GM23248 (cell line): ENCODE measurements at regions not wholly inside any gene's neighbourhood (a gene's known extent, or its start where the extent isn't known, plus 50 kb on each side); places are given as distances from the start of the nearest gene placed in this dataset.

Source experiments
- DNase-seq: peaks from one replicate; pipeline ENCODE4 v3.0.0-alpha.2; 2015
- H2AFZ ChIP-seq: fragments of 200-600 bp; sonication (generic); 2 replicates; pipeline ENCODE4 v1.6.1; 2016; ENCODE audit warnings: antibody characterized with exemption
- H3F3A ChIP-seq: fragments of 200-600 bp; sonication (generic); 2 replicates; pipeline ENCODE4 v1.6.1; 2016; ENCODE audit warnings: mild to moderate bottlenecking, antibody characterized with exemption, mixed run types; ENCODE audit not compliant: insufficient read depth
- H3K27ac ChIP-seq: fragments of 200-600 bp; sonication (generic); 2 replicates; pipeline ENCODE4 v1.5.1; 2016; ENCODE audit warnings: mild to moderate bottlenecking
- H3K27me3 ChIP-seq: fragments of 200-600 bp; sonication (generic); replicated peaks from 2 replicates; pipeline ENCODE4 v1.6.1; 2016; ENCODE audit warnings: mild to moderate bottlenecking; ENCODE audit not compliant: insufficient read depth
- H3K36me3 ChIP-seq: fragments of 200-600 bp; sonication (generic); 2 replicates; pipeline ENCODE4 v1.6.1; 2016; ENCODE audit warnings: low read depth, mild to moderate bottlenecking
- H3K4me1 ChIP-seq: fragments of 200-600 bp; sonication (generic); 2 replicates; pipeline ENCODE4 v1.6.1; 2016; ENCODE audit warnings: mild to moderate bottlenecking; ENCODE audit not compliant: insufficient read depth
- H3K4me2 ChIP-seq: fragments of 200-600 bp; sonication (generic); one replicate; pipeline ENCODE4 v1.6.1; 2016; ENCODE audit warnings: mild to moderate bottlenecking; ENCODE audit not compliant: unreplicated experiment
- H3K4me3 ChIP-seq: fragments of 200-600 bp; sonication (generic); 2 replicates; pipeline ENCODE4 v1.5.1; 2016; ENCODE audit warnings: mild to moderate bottlenecking
- H3K79me2 ChIP-seq: fragments of 200-600 bp; sonication (generic); 2 replicates; pipeline ENCODE4 v1.6.1; 2016; ENCODE audit warnings: mild to moderate bottlenecking; ENCODE audit not compliant: insufficient read depth
- H3K9ac ChIP-seq: fragments of 200-600 bp; sonication (generic); 2 replicates; pipeline ENCODE4 v1.6.1; 2016; ENCODE audit warnings: mild to moderate bottlenecking
- H3K9me2 ChIP-seq: fragments of 200-600 bp; sonication (generic); 2 replicates; pipeline ENCODE4 v1.6.1; 2016; ENCODE audit warnings: mixed run types, mild to moderate bottlenecking, moderate library complexity; ENCODE audit not compliant: insufficient read depth
- H3K9me3 ChIP-seq: fragments of 200-600 bp; sonication (generic); one replicate; pipeline ENCODE4 v1.6.1; 2017; ENCODE audit warnings: low read depth
- H4K20me1 ChIP-seq: fragments of 200-600 bp; sonication (generic); 2 replicates; pipeline ENCODE4 v1.6.0; 2016; ENCODE audit not compliant: insufficient read depth
- EZH2 ChIP-seq: fragments of 200-600 bp; sonication (generic); IDR thresholded peaks from 2 replicates; pipeline ENCODE4 v1.6.1; 2018; ENCODE audit warnings: antibody characterized with exemption, mild to moderate bottlenecking; ENCODE audit not compliant: insufficient read depth, poor library complexity, severe bottlenecking
- EZH2phosphoT487 ChIP-seq: fragments of 200-600 bp; sonication (generic); IDR thresholded peaks from 2 replicates; pipeline ENCODE4 v1.6.1; 2018; ENCODE audit warnings: antibody characterized with exemption, moderate library complexity, mild to moderate bottlenecking, low read depth; ENCODE audit not compliant: insufficient read depth
- WGBS, 2 experiments: methylation state at CpG; one replicate each; pipeline ENCODE4 v1.1.6; 2015 to 2017; ENCODE audit warnings: low lambda C conversion rate in 2 of 2, low coverage in 1 of 2; ENCODE audit errors: missing lambda C conversion rate in 2 of 2; 5-methylcytosine and 5-hydroxymethylcytosine counted together
- in situ Hi-C: fragments of 300-500 bp; cut with MboI; formaldehyde crosslinking; loops from 2 replicates; pipeline ENCODE4 v1.15.0; 2020

- in situ Hi-C loops: no loop called here
- TF ChIP-seq EZH2phosphoT487: no peak
- TF ChIP-seq EZH2: no peak
- no peaks in the 10 kb centered on the region; the same call in 1 of the 2 replicates for H3K27me3 ChIP-seq
- no peak overlapping the region for H3K9ac ChIP-seq
- no peaks in the 10 kb centered on the region for H3K36me3 ChIP-seq
- no peaks in the 10 kb centered on the region for H3K9me3 ChIP-seq
- H3K4me1 ChIP-seq: no peaks in the 10 kb centered on the region
- H3K9me2 ChIP-seq: no peaks in the 10 kb centered on the region
- H2AFZ ChIP-seq: no peak overlapping the region
- no peaks in the 10 kb centered on the region for H3F3A ChIP-seq
- H3K79me2 ChIP-seq: no peaks in the 10 kb centered on the region
- no peaks in the 10 kb centered on the region for H4K20me1 ChIP-seq
- no peak overlapping the region for H3K4me2 ChIP-seq
- 57 to 75% methylated on average over 1 of the region's 1 CpG for WGBS, 2 experiments
- no peak for DNase-seq
- H3K4me3 ChIP-seq: no peak overlapping the region
- no peak overlapping the region for H3K27ac ChIP-seq
These were observed 228.9 kb upstream of the RPL38 start for GRCh38 chr17:73974536-73974935.

GRCh38 chr17:73976147-73976546 lies 227.3 kb upstream of the RPL38 start:
- Histone ChIP-seq H3K27me3 (no peaks in the 10 kb centered on the region; the same call in 1 of the 2 replicates), H3K4me2 (no peak overlapping the region), H3F3A (no peaks in the 10 kb centered on the region), H3K9me2 (no peaks in the 10 kb centered on the region), H3K4me1 (no peaks in the 10 kb centered on the region), H3K79me2 (no peaks in the 10 kb centered on the region), H3K9me3 (no peaks in the 10 kb centered on the region), H3K36me3 (no peaks in the 10 kb centered on the region), H3K9ac (no peak overlapping the region), H3K27ac (no peak overlapping the region), H3K4me3 (no peak overlapping the region), H2AFZ (no peak overlapping the region), H4K20me1 (no peaks in the 10 kb centered on the region)
- no peak for DNase-seq
- 64 to 75% methylated on average over 1 of the region's 1 CpG for WGBS, 2 experiments
- in situ Hi-C loops: no loop called here
- TF ChIP-seq EZH2phosphoT487 (no peak), EZH2 (no peak)

GRCh38 chr17:73976676-73977521 lies 226.6 kb upstream of the RPL38 start:
- Histone ChIP-seq H3K4me1 (no peaks in the 10 kb centered on the region), H3K79me2 (no peaks in the 10 kb centered on the region), H3K4me2 (no peak overlapping the region), H3K9ac (no peak overlapping the region), H3K9me2 (no peaks in the 10 kb centered on the region), H3F3A (no peaks in the 10 kb centered on the region), H3K27me3 (no peaks in the 10 kb centered on the region; the same call in 1 of the 2 replicates), H3K36me3 (no peaks in the 10 kb centered on the region), H4K20me1 (no peaks in the 10 kb centered on the region), H3K27ac (no peak overlapping the region), H3K9me3 (no peaks in the 10 kb centered on the region), H2AFZ (no peak overlapping the region), H3K4me3 (no peak overlapping the region)
- DNase-seq: peak; percentile 62
- in situ Hi-C loops: no loop called here
- TF ChIP-seq EZH2 (no peak), EZH2phosphoT487 (no peak)
- 37 to 39% methylated on average over 19 of the region's 19 CpGs for WGBS, 2 experiments

GRCh38 chr17:73980517-73980916 lies 223.0 kb upstream of the RPL38 start:
- H3K4me2 ChIP-seq: no peak overlapping the region
- H3K79me2 ChIP-seq: no peaks in the 10 kb centered on the region
- H4K20me1 ChIP-seq: no peaks in the 10 kb centered on the region
- H3K4me3 ChIP-seq: no peak overlapping the region
- H3F3A ChIP-seq: no peaks in the 10 kb centered on the region
- H3K9me2 ChIP-seq: no peaks in the 10 kb centered on the region
- H3K4me1 ChIP-seq: no peaks in the 10 kb centered on the region
- H3K9me3 ChIP-seq: no peaks in the 10 kb centered on the region
- no peak overlapping the region for H3K27ac ChIP-seq
- no peak for DNase-seq
- no peak overlapping the region for H3K9ac ChIP-seq
- no peaks in the 10 kb centered on the region for H3K36me3 ChIP-seq
- TF ChIP-seq EZH2phosphoT487: no peak
- TF ChIP-seq EZH2: no peak
- H2AFZ ChIP-seq: no peak overlapping the region
- no peaks in the 10 kb centered on the region; the same call in none of the 2 replicates for H3K27me3 ChIP-seq
- in situ Hi-C loops: no loop called here
- WGBS, 2 experiments: 17 to 19% methylated on average over 3 of the region's 3 CpGs
